ENCODE measurements at regions not wholly inside any gene's neighbourhood (a gene's known extent, or its start where the extent isn't known, plus 50 kb on each side); places are given as distances from the start of the nearest gene placed in this dataset.

DNA sequence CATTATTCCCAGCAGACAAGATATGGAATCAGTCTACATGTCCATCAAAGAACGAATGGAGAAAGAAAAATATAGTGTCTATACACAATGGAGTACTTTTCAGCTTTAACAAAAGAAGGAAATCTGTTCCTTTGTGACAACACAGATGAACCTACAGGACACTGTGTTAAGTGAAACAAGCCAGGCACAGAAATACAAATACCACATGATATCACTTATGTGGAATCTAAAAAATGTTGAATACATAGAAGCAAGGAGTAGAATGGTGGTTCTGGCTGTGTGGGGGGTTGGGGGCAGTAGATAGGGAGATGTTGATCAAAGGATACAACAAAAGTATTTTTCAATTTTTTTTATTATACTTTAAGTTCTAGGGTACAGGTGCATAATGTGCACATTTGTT is 347.7 kb upstream of the MAP2 start:
- TF ChIP-seq, protein P1, sequence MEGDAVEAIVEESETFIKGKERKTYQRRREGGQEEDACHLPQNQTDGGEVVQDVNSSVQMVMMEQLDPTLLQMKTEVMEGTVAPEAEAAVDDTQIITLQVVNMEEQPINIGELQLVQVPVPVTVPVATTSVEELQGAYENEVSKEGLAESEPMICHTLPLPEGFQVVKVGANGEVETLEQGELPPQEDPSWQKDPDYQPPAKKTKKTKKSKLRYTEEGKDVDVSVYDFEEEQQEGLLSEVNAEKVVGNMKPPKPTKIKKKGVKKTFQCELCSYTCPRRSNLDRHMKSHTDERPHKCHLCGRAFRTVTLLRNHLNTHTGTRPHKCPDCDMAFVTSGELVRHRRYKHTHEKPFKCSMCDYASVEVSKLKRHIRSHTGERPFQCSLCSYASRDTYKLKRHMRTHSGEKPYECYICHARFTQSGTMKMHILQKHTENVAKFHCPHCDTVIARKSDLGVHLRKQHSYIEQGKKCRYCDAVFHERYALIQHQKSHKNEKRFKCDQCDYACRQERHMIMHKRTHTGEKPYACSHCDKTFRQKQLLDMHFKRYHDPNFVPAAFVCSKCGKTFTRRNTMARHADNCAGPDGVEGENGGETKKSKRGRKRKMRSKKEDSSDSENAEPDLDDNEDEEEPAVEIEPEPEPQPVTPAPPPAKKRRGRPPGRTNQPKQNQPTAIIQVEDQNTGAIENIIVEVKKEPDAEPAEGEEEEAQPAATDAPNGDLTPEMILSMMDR (conservative IDR thresholded peaks at IDR 0.05): no peak
- H3K27ac ChIP-seq: no peak overlapping the region

DNA sequence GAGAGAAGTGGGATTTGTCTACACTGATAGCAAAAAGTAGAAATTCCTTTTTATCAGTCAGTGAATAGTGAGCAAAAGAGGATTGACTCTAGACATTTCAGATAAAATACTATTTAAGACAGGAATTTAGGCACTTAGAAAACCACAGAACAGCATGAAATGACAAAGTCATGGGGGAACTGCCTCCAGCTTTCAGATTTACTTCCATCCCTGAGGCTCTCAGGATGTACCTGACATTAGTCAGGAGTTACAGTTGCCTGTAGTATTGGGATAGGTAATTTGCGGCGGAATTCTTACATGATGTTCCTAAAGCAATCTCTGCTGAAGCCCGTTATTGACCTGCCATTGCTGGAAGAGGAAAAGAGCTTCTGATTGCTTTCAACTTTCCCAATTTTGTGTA is 337.1 kb upstream of the MAP2 start:
- TF ChIP-seq, protein P1 (conservative IDR thresholded peaks at IDR 0.05): no peak
- no peak overlapping the region for H3K27ac ChIP-seq

DNA sequence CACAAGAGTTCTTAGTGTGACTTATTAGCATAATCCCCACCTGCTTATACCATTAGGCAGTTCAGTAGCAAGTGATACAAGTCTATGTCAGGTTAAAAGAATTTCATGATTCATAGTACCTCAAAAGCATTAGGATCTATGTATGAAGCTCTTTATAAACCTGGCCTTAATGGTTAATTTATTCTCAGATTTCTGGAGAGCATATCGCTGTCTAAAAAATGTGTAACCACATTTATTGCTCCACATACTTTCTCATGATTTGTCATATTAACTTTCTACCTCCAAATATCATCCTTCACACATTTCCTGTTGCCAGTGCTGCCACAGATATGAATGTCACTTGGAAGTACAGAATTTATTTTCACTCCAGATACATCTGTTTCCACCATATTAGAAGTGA is 332.8 kb upstream of the MAP2 start:
- no peak overlapping the region for H3K27ac ChIP-seq
- TF ChIP-seq, protein P1 (conservative IDR thresholded peaks at IDR 0.05): no peak

DNA sequence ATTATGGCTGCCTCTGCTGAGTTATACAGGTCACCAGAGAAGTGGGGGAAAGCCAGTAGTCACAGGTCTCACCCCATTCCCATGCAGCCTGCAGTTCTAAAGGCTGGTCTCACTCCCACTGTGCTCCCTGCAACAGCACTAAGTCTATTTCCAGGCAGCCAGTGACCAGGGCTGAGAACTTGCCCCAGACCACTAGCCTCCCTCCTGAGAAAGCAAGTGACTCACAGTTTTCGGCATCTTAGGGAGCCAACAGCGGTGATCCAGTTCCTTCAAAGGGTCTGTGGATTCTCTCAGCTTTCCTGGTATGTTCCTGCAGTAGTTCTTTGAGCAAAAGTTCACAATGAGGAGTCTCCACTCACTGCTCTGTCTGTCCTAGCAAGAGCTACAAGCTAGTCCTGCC is 329.6 kb upstream of the MAP2 start:
- H3K27ac ChIP-seq: no peak overlapping the region

DNA sequence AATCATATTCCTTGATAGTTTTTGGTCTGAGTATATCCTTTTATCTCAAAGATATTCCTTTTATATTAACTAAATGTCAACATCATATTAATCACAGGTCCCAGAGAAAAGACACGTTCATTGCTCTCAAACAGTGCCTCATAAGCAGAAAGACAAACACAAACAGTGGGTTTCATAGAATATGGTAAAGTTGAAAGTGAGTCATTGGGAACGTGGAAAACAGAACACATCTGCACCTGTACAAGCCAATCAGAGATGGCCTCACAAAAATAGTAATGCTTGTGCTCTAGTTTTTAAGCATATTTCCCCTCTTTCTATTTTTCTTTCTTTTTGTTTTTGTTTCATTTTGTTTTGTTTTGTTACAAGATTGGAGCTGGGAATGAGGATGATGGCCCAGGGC is 328.4 kb upstream of the MAP2 start:
- TF ChIP-seq, protein P1 (conservative IDR thresholded peaks at IDR 0.05): no peak
- no peak overlapping the region for H3K27ac ChIP-seq

More for the DNA sequence above, 329.6 kb upstream of the MAP2 start:
- TF ChIP-seq, protein P1 (conservative IDR thresholded peaks at IDR 0.05): no peak

DNA sequence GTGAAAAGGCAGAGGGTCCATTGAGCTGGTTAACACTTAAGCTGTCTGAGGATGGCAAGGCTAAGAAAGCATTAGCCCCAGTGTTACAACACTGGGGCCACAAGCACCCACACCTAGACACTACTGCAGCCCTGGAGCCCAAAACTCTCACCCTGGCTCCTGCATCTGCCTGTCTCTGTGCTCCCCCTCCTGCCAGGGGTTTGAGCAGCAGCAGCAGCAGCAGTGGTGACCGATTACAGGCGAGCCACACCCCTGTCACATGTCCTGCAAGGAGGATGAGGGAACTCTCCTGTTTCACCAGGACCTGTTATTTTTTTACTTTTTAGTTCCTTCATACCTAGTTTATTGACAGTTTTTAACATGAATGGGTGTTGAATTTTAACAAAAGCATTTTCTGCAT is 326.7 kb upstream of the MAP2 start:
- TF ChIP-seq, protein P1 (conservative IDR thresholded peaks at IDR 0.05): no peak
- H3K27ac ChIP-seq: no peak overlapping the region

DNA sequence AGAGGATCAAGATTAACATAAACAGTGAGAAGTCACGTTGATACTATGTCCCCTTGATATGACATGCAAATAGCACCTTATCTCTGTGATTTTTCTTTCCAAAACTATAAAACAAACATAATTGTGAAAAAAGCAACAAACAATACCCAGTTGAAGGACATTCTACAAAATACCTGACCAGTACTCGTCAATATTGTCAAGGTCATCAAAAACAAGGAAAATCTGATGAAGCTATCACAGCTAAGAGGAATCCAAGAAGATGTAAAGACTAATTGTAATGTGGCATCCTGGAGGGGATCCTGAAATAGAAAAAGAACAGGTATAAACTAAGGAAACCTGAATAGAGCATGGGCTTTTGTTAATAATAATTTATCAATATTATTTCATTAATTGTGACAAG is 321.5 kb upstream of the MAP2 start:
- no peak overlapping the region for H3K27ac ChIP-seq
- TF ChIP-seq, protein P1 (conservative IDR thresholded peaks at IDR 0.05): no peak

DNA sequence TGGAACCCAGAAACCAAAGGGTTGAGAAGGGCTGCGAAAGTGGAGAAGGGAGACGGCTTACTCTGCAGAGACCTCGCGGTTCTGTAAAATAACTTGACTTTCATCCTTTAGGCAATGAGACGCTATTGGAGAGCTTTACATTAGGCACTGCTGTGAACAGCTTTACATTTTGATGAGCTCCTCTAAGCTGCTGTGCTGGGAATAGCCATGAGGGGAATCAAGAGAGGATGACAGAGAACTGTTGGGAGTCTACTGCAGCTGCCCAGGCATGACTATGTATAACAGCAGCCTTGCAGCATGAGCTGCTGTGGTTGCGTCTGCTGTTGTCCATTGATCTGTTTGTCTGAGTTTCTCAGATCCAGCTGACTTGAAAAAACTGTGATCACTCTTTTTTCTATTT is 310.8 kb upstream of the MAP2 start:
- no peak overlapping the region for H3K27ac ChIP-seq
- TF ChIP-seq, protein P1 (conservative IDR thresholded peaks at IDR 0.05): no peak

Measured in VCaP (cell line).